DMS79 treated with DMSO at 0.1 percent for 48 hours (cell line): ENCODE measurements at regions not wholly inside any gene's neighbourhood (a gene's known extent, or its start where the extent isn't known, plus 50 kb on each side); places are given as distances from the start of the nearest gene placed in this dataset.

Experiments used
- DNase-seq: peaks from one replicate; lab custom pipeline; 2025; lab: John Stamatoyannopoulos, UW

DNA sequence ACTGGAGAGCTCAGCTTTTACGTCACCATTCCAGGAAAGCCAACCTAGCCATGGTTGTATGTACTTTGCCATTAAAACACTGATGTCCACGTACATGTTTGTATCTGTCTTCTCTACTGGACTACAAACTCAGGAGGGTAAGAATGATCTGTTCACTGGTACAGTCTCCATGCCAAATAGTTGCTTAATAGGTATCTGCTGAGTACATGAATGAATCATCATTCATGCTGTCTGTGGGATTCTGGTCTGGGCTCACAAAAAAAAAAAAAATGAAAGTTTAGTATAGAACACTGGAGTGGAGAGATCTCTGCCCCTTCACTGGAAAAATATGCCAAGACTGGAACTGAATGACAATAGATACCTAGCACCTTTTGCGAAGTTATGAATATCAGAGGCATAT is 102.6 kb upstream of the ITGA4 start:
- DNase-seq: no peak

GRCh38 chr2:181356526-181357130 is 100.6 kb upstream of the ITGA4 start:
- no peak for DNase-seq

DNA sequence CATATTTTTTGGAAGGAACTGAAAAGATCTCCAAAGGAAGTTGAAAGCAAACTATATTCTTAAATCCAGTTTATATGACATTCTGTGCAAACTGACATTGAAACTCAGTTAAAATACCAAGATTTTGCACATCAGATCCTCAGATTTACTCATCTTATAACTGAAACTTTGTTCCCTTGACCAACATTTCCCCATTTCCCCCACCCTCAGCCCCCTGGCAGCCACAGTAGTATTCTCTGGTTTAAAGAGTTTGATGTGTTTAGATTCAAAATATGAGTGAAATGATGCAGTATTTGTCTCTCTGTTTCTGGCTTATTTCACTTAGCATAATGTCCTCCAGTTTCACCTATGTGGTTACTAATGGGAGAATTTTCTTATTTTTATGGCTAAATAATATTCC is 99.2 kb upstream of the ITGA4 start:
- DNase-seq: no peak

GRCh38 chr2:181362561-181362960 is 94.6 kb upstream of the ITGA4 start:
- DNase-seq: no peak

DNA sequence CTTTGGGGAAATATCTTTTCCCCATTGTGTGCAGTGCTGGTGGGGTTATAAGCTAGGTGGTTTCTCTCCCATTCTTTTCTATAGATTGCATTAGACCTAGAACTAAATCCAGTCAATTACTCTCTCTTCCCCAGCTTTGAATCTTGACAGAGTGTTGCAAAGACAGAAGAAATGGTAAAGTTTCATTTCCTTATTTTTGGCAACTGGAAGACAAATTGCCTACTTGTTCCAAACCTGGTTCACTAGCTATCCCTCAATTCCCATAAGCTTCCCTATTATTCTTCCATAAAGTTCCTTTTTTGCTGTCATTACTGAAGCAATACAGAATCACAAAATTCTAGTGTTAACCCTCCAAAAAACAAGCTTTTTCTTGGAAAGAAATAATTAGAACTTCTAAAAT is 94.0 kb upstream of the ITGA4 start:
- DNase-seq: no peak

- no peak for DNase-seq
Observed at GRCh38 chr2:181364492-181365170, 92.6 kb upstream of the ITGA4 start.

- no peak for DNase-seq
Observed at GRCh38 chr2:181366675-181367175, 90.5 kb upstream of the ITGA4 start.

GRCh38 chr2:181367411-181367810 is 89.8 kb upstream of the ITGA4 start:
- no peak for DNase-seq

GRCh38 chr2:181367906-181368435 is 89.2 kb upstream of the ITGA4 start:
- no peak for DNase-seq

DNA sequence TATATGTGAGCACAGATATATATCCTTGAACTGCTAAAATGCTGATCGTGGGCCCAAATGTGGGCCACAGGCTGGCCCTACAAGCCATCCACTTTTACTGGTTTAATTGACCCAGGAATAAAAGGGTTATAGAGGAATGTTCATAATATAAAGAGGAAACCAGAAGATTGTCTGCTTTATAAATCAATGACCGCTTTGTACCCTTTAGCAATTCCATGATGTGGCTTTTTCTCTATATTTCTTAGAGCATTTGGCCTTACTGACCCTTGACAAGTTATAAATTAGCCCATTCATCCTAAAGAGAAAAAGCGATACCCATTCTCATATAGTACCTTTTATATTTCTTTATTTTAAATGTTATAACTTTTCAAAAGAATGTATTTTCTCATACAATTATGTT is 87.1 kb upstream of the ITGA4 start:
- no peak for DNase-seq

GRCh38 chr2:181371195-181371594 is 86.0 kb upstream of the ITGA4 start:
- DNase-seq: no peak

GRCh38 chr2:181371782-181372645 is 85.2 kb upstream of the ITGA4 start:
- DNase-seq: no peak

GRCh38 chr2:181372646-181373040 is 84.5 kb upstream of the ITGA4 start:
- DNase-seq: no peak

DNA sequence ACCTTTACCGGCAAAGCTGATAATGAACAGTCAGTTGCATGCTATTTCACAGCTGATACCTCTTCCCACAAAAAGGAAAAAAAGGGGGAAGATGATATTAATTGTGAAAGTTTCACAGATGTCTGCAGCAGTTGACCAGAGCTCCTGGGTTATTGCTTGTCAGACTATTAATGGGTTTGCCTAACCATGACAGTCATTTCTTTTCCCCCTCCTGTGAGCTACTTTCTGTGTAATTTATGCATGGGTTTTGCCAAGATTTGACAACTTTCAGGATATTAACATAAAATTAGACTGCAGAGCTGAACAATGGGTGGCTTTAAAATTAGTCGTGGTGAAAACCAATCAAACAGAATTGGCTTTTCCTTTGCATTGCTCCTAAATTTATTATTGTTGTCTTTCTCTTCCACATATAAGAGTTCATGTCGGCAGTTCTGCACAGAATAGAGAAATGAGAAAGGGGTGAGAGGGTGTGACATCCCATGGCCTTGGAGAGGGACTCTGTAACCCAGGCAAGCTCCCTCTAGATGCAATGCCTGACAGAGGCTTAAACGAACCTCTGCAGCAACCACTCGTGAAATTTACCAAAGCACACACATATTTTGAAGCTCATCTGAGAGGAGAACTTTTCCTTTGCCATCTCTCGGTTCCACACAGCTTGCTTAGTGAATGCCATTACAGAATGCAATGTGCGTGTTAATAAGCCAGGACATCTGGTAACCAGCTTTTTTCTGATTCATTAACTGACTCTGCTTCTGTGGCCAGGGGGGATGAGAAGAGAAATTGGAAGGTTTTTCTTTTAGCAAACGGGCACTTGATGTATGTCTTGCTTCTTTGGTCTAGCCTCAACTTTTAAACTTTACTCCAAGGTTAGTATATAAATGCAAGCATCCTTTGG is 82.2 kb upstream of the ITGA4 start:
- DNase-seq: no peak

- no peak for DNase-seq
Observed at GRCh38 chr2:181376442-181376841, 80.7 kb upstream of the ITGA4 start.

- no peak for DNase-seq
Observed at GRCh38 chr2:181376999-181377398, 80.2 kb upstream of the ITGA4 start.

DNA sequence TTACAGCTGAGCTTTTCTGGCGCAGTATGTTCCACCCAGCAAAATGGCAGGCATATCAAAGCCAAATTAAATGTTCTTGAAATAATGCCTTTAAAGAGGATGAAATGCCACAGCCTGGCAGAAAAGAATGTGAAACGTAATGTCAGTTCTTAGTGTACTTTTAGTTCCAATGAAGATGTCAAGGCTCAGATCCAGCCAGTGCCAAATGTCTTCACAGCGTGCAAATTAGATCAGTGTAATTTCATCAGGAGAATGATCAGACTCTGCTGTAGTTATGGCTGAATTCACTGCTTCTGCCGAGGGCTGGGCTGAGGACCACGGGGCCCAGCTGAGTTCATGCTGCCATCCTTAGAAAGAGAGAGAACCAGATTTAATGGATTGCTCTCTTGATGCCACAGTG is 78.7 kb upstream of the ITGA4 start:
- DNase-seq: no peak

GRCh38 chr2:181380581-181380980 is 76.6 kb upstream of the ITGA4 start:
- DNase-seq: no peak

DNA sequence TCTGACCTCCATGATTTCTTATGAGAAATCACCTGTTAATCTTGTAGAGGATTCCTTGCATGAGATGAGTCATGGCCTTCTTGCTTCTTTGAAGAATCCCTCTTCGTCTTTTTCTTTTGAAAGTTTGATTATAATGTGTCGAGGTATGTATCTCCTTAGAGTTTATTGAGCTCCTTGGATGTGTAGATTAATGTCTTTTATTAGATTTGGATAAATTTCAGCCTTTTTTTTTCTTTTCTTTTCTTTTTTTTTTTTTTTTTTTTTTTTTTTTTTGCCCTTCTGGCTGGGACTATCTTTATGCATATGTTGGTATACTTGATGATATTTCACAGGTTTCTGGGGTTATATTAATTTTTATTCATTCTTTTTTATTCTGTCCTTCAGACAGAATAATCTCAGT is 72.3 kb upstream of the ITGA4 start:
- no peak for DNase-seq

GRCh38 chr2:181389524-181389923 is 67.7 kb upstream of the ITGA4 start:
- no peak for DNase-seq

GRCh38 chr2:181393472-181393871 is 63.7 kb upstream of the ITGA4 start:
- DNase-seq: peak; percentile 12
